Stimulated activated CD8-positive, alpha-beta memory T cell treated with anti-CD3 and anti-CD28 coated beads, Interleukin-7, amount 100 ng/mL, for 4 hours (primary cell): ENCODE measurements at regions not wholly inside any gene's neighbourhood (a gene's known extent, or its start where the extent isn't known, plus 50 kb on each side); places are given as distances from the start of the nearest gene placed in this dataset.
"Not testable (repeated sequence)": the region's sequence is repeated elsewhere in the genome, so short reads cannot be mapped to it uniquely, and the experiment has no call there.

Experiments
- DNase-seq, 2 donors: peaks; one replicate each; pipeline ENCODE4 v3.0.0-alpha.2; 2020; ENCODE audit warnings: low read depth in 2 of 2

GRCh38 chrX:76774912-76775311, 347.4 kb downstream of the MAGEE1 start:
- not testable (repeated sequence) for DNase-seq

DNA sequence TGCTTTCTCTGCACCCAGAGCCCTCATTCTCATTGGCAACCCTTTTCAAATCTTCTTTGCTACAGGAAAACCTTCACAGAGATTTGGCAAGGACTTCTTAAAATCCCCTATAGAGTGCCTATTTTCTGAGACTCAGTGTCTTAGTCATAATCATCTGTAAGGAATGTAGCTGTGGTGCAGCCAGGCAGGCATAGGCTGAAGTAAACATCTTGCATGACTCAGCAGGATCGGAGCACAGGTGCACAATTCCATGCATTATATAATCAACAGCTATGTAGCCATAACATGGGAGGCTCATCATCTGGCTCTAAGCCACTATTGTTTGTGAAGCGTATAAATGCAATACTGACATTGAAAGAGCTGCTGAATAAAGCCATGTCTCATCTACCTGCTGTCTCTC, 368.8 kb downstream of the MAGEE1 start:
- no peak for DNase-seq

- no peak for DNase-seq
These were observed 375.2 kb downstream of the MAGEE1 start for GRCh38 chrX:76802708-76803107.

DNA sequence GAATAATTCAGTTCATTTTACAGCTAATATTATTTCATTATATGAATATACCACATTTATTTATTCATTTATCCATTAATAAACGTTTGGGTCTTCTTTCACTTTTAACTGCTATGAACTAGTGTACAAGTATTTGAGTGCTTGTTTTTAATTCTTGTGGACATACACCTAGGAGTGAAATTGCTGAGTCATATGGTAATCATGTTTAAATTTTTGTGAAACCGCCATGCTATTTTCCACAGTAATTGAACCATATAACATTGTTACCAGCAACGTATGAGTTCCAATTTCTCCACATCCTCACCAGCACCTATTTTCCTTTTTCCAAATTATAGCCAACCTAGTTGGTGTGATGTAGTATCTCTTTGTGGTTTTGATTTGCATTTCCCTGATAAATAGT, 388.2 kb downstream of the MAGEE1 start:
- no peak for DNase-seq

- not testable (repeated sequence) for DNase-seq
These were observed 389.8 kb downstream of the MAGEE1 start for GRCh38 chrX:76817279-76817678.

GRCh38 chrX:76821276-76821675, 393.8 kb downstream of the MAGEE1 start:
- no peak for DNase-seq

DNA sequence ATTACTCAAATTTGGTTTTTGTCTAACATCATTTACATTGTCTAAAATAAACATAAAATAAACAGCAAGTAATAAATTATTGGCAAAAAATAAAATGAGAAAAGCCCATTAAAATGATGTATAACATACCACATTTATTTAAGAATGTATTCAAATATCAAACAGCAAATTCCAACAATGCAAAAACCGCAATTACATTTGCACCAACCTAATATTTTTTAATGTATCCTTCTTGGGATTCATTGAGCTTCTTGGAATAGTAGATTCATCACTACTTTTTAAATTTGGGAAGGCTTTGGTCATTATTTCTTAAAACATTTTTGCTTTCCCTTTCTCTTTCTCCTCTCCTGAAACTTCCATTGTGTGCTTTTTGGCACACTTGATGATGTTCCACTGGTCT, 400.2 kb downstream of the MAGEE1 start:
- no peak for DNase-seq

GRCh38 chrX:76840902-76841301, 413.4 kb downstream of the MAGEE1 start:
- not testable (repeated sequence) for DNase-seq

GRCh38 chrX:76850851-76851250, 423.3 kb downstream of the MAGEE1 start:
- no peak for DNase-seq

GRCh38 chrX:76862509-76862908, 435.0 kb downstream of the MAGEE1 start:
- DNase-seq = no peak

DNA sequence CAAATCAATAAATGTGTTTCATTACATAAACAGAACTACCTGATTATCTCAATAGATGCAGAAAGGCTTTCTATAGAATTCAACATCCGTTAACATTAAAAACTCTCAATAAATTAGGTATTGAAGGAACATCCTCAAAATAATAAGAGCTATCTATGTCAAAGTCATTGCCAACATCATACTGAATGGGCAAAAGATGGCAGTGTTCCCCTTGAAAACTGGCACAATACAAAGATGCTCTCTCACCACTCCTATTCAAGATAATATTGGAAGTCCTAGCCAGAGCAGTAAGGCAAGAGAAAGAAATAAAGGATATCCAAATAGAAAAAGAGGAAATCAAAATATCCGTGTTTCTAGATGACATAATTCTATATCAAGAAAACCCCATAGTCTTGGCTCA, 466.4 kb downstream of the MAGEE1 start:
- no peak for DNase-seq

DNA sequence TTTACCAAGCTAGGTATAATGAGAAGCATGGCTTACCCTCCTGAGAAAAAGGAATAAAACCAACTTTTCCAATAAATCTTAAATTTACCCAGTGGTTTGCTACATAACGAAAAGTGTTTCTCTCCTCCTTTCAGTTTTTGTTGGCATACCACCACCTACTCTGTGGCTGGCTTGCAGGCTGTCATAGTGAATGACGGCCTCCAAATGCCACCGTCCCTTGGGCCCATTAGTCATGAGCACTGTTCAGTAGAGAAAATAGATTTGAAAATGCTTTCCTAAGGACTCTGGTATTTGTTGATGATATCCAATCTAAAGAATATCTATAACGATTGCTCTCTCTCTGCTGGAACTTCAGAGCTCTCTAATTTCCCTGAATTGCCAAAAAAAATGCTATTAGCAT, 488.3 kb downstream of the MAGEE1 start:
- no peak for DNase-seq

- no peak for DNase-seq
These were observed 490.5 kb downstream of the MAGEE1 start for GRCh38 chrX:76918033-76918432.

- no peak for DNase-seq
These were observed 492.3 kb downstream of the MAGEE1 start for GRCh38 chrX:76919761-76920160.

- no peak for DNase-seq
These were observed 493.1 kb downstream of the MAGEE1 start for GRCh38 chrX:76920607-76921006.

DNA sequence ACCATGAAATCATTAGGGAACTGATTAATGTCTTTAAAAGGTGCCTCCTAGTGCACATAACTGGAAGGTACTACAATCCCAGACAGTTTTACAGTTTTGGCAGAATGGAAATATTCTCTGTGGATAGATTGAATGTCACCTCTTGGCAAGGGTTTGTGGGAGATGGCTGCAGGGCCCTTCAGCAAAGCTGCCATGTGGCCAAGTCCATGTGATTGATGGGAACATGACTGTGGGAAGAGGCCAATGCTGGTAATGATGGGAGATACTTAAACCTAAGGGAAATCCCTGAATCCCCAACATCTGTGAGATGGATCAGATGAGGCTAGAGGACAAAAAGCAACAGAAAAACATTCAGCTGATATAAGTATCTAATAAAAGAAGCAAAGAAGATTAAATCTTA, 493.7 kb downstream of the MAGEE1 start:
- DNase-seq = no peak

GRCh38 chrX:76922100-76922499, 494.6 kb downstream of the MAGEE1 start:
- DNase-seq = no peak

- not testable (repeated sequence) for DNase-seq
These were observed 497.1 kb downstream of the MAGEE1 start for GRCh38 chrX:76924616-76925015.

DNA sequence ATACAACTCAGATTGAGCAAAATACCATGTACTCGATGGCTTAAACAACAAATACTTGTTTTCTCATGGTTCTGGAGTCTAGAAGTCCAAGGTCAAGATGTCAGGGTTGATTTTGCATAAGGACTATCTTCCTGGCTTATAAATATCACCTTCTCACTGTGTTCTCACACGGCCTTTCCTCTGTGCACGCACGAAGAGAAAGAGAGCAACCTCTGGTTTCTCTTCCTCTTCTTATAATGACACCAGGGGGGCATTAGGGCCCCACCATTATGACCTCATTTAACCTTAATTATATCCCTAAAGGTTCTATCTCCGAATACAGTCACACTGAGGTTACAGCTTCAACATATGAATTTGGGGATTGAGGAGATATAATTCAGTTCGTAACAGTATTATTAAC, 504.0 kb downstream of the MAGEE1 start:
- no peak for DNase-seq

DNA sequence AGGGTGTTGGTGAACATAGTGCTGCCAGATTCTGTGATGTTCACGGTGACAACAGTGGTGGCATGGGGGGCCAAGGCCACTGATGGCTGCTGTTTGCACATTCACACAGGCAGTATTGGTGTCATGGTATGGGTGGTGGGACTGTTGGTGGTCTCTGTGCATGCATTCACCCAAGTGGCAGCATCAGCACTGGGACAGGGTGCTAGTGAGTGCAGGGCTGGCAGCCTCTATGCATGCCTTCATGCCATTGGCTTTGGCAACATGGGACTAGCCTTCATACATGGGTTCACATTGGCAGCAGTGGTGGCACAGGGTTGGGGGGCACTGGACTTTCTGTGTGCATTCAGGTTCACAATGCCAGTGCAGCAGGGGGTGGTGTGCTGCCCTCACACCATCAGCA, 489.7 kb upstream of the FGF16 start:
- no peak for DNase-seq

- no peak for DNase-seq
These were observed 475.5 kb upstream of the FGF16 start for GRCh38 chrX:76971393-76972376.

DNA sequence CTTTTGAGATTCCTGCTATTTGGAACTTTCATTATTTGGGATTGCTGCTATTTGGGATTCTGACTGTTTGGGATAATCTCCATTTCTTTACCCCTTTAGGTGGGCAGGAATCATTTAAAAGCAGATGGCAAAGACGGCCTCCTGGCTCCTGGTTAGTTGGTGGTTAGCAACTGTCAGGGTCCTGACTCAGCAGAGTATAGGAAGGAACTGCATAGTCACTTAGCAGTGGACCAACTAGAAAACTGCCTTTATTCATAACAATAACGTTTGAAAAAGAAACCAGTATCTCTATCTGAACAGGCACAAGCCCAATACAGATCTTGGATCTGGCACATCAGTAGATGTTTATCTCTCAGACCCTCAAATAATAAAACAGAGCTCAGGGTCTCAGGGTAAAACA, 469.7 kb upstream of the FGF16 start:
- no peak for DNase-seq

- DNase-seq = no peak
These were observed 459.8 kb upstream of the FGF16 start for GRCh38 chrX:76987381-76987780.

DNA sequence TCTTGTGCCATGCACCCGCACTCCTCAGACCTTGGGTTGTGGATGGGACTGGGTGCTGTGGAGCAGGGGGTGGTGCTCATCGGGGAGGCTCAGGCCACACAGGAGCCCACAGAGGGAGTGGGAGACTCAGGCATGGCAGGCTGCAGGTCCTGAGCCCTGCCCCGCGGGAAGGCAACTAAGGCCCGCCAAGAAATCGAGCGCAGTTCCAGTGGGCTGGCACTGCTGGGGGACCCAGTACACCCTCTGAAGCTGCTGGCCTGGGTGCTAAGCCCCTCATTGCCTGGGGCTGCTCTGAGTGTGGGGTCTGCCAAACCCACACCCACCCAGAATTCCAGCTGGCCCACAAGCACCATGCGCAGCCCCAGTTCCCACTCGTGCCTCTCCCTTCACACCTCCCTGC, 450.5 kb upstream of the FGF16 start:
- no peak for DNase-seq
